ENCODE measurements at regions not wholly inside any gene's neighbourhood (a gene's known extent, or its start where the extent isn't known, plus 50 kb on each side); places are given as distances from the start of the nearest gene placed in this dataset.

GRCh38 chr6:100096341-100096740 lies 102.3 kb upstream of the MCHR2 start:
- intact Hi-C loops (cut with DNase I): no loop called here
- Histone ChIP-seq H3K27me3 (peaks cover 0 to 3% (median 0%) of the 10 kb centered on the region in 4 donors), H3K4me1 (no peaks in the 10 kb centered on the region), H3K9me3 (no peaks in the 10 kb centered on the region), H3K27ac (replicated peaks in 1 of 4) (no peak overlapping the region), H3K4me3 (no peak overlapping the region), H3K36me3 (no peaks in the 10 kb centered on the region)
- TF ChIP-seq POLR2A (IDR thresholded peaks at IDR 0.05; ENCODE audit: low read depth): no peak
- no peak for TF ChIP-seq POLR2AphosphoS5 (IDR thresholded peaks at IDR 0.05)
- no peak for TF ChIP-seq EP300 (IDR thresholded peaks at IDR 0.05)
- TF ChIP-seq CTCF (IDR thresholded peaks at IDR 0.05): no peak
- 68% methylated on average over 2 of the region's 2 CpGs for WGBS
- DNase-seq (ENCODE audit: extremely low spot score): no peak

DNA sequence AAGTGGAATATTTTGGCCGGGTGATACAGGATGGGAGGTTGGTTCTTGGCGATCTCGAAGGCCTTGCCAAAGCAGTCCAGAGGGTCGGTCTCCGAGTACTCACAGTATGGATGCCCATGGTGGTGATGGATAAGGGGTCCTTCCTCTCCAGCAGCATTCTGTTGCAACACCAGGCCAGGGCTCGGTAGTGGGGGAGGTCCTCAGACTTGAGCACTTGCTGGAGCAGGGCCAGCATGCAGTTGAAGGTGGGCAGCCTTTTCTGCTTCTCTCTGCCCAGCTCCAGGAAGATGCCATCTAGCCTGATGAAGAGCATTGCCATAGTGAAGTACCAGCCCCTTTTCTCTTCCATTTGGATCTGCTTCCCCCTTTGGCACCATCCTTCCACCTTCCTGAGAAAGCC lies 99.4 kb upstream of the MCHR2 start:
- intact Hi-C loops (cut with DNase I): no loop called here
- no peak overlapping the region for H3K4me3 ChIP-seq
- no peak overlapping the region for H3K27ac ChIP-seq (replicated peaks in 1 of 4)
- no peaks in the 10 kb centered on the region for H3K27me3 ChIP-seq
- no peaks in the 10 kb centered on the region for H3K9me3 ChIP-seq
- no peak for DNase-seq (ENCODE audit: extremely low spot score)
- no peaks in the 10 kb centered on the region for H3K36me3 ChIP-seq
- TF ChIP-seq CTCF (IDR thresholded peaks at IDR 0.05) (no peak), POLR2AphosphoS5 (IDR thresholded peaks at IDR 0.05) (no peak), EP300 (IDR thresholded peaks at IDR 0.05) (no peak), POLR2A (IDR thresholded peaks at IDR 0.05; ENCODE audit: low read depth) (no peak)
- H3K4me1 ChIP-seq: peaks cover 0 to 3% (median under 1%) of the 10 kb centered on the region in 4 donors
- WGBS: 95% methylated on average over 6 of the region's 6 CpGs

- intact Hi-C loops (cut with DNase I): no loop called here
- no peaks in the 10 kb centered on the region for H3K27me3 ChIP-seq
- no peak overlapping the region for H3K27ac ChIP-seq (replicated peaks in 1 of 4)
- TF ChIP-seq POLR2AphosphoS5 (IDR thresholded peaks at IDR 0.05): peak in 1 of 2 donors; percentile 45
- TF ChIP-seq EP300 (IDR thresholded peaks at IDR 0.05): no peak
- WGBS: 52% methylated on average over 1 of the region's 1 CpG
- peaks cover 0 to 9% (median 3%) of the 10 kb centered on the region in 4 donors for H3K4me1 ChIP-seq
- DNase-seq (ENCODE audit: extremely low spot score): no peak
- H3K4me3 ChIP-seq: no peak overlapping the region
- no peaks in the 10 kb centered on the region for H3K9me3 ChIP-seq
- no peaks in the 10 kb centered on the region for H3K36me3 ChIP-seq
These were observed 94.0 kb upstream of the MCHR2 start for GRCh38 chr6:100088009-100088408.

DNA sequence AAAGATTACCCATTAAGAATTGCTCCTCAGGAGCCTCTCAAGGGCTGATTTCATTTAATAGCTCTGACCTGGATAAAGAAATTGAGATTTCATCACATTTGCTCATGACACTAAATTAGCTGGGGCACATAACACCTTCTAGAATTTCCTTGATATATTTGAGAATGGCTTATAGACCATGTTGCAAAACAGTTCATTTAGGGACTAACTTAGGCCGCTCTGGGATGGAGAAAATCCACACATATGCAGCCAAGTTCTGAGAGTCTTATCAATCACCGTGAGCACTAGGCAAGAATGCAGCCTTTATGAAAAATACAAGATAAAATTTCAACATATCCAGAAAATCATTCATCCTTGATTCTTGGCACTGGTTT lies 91.0 kb upstream of the MCHR2 start:
- 70% methylated on average over 2 of the region's 2 CpGs for WGBS
- DNase-seq (ENCODE audit: extremely low spot score): no peak
- intact Hi-C loops (cut with DNase I): no loop called here
- no peak for TF ChIP-seq POLR2A (IDR thresholded peaks at IDR 0.05; ENCODE audit: low read depth)
- TF ChIP-seq EP300 (IDR thresholded peaks at IDR 0.05): no peak
- TF ChIP-seq CTCF (IDR thresholded peaks at IDR 0.05): no peak
- no peak for TF ChIP-seq POLR2AphosphoS5 (IDR thresholded peaks at IDR 0.05)
- Histone ChIP-seq H3K9me3 (no peaks in the 10 kb centered on the region), H3K4me3 (no peak overlapping the region), H3K36me3 (no peaks in the 10 kb centered on the region), H3K4me1 (peaks cover 0 to 9% (median 3%) of the 10 kb centered on the region in 4 donors), H3K27ac (replicated peaks in 1 of 4) (no peak overlapping the region), H3K27me3 (no peaks in the 10 kb centered on the region)

GRCh38 chr6:100084316-100084990 lies 90.4 kb upstream of the MCHR2 start:
- TF ChIP-seq EP300 (IDR thresholded peaks at IDR 0.05) (no peak), POLR2AphosphoS5 (IDR thresholded peaks at IDR 0.05) (no peak), CTCF (IDR thresholded peaks at IDR 0.05) (no peak), POLR2A (IDR thresholded peaks at IDR 0.05; ENCODE audit: low read depth) (no peak)
- WGBS: 55% methylated on average over 4 of the region's 4 CpGs

More at GRCh38 chr6:100084316-100084990, 90.4 kb upstream of the MCHR2 start:
- Histone ChIP-seq H3K27me3 (no peaks in the 10 kb centered on the region), H3K4me1 (peaks cover 0 to 9% (median 3%) of the 10 kb centered on the region in 4 donors), H3K9me3 (no peaks in the 10 kb centered on the region), H3K4me3 (no peak overlapping the region), H3K36me3 (no peaks in the 10 kb centered on the region), H3K27ac (replicated peaks in 1 of 4) (no peak overlapping the region)
- intact Hi-C loops (cut with DNase I): no loop called here
- no peak for DNase-seq (ENCODE audit: extremely low spot score)

All from esophagus muscularis mucosa (tissue), 4 donors.